ENCODE measurements at regions not wholly inside any gene's neighbourhood (a gene's known extent, or its start where the extent isn't known, plus 50 kb on each side); places are given as distances from the start of the nearest gene placed in this dataset. TPM values are rescaled to one million over a fixed set of nuclear protein-coding genes. Genes with fewer than 3 reads are reported as not detected.

Small RNA genes lying in the stretch of these regions (small RNA-seq; reads per million reads assigned to genes)
- gene MTND5P4 (not detected), gene SNORA75B (not detected)
